Endothelial cell of umbilical vein (primary cell): ENCODE measurements at regions not wholly inside any gene's neighbourhood (a gene's known extent, or its start where the extent isn't known, plus 50 kb on each side); places are given as distances from the start of the nearest gene placed in this dataset.

Experiments used
- BruUV-seq: library from RNA; stranded (reverse); fragments of 400-500 nt; replicated peaks from 2 replicates; lab custom pipeline; 2021; lab: Mats Ljungman, UMichigan
- CTCF ChIA-PET: fragments of 300-600, 350-600 bp; sonication (Branson Sonifier 250); formaldehyde crosslinking; loops from one replicate; lab custom pipeline; 2021; ENCODE audit warnings: antibody characterized with exemption, inconsistent platforms; lab: Charles Lee
- POLR2A ChIA-PET: fragments of 300-600, 350-600 bp; sonication (Branson Sonifier 250); formaldehyde crosslinking; loops from one replicate; lab custom pipeline; 2021; ENCODE audit warnings: antibody characterized with exemption, inconsistent platforms; lab: Charles Lee
- DNase-seq: peaks from one replicate; pipeline ENCODE4 v3.0.0-alpha.2; 2011; ENCODE audit warnings: low read depth, low spot score
- FAIRE-seq: peaks from 2 replicates; lab custom pipeline; 2011; peaks lifted over from hg19 to GRCh38; lab: Jason Lieb, UNC
- H2AFZ ChIP-seq: 2 replicates; pipeline ENCODE4 v1.6.0; 2012; ENCODE audit warnings: low read depth, low read length, control low read depth, inconsistent platforms
- H3K27ac ChIP-seq: 2 replicates; pipeline ENCODE4 v1.5.1; 2011; ENCODE audit warnings: low read depth, mild to moderate bottlenecking, control low read depth, low read length, moderate library complexity; ENCODE audit not compliant: insufficient read depth
- H3K27me3 ChIP-seq, 2 experiments: 2 replicates each; pipeline versions ENCODE4 v1.6.0 to v1.6.1; 2011; ENCODE audit warnings: low read length in 2 of 2, mixed read lengths in 1 of 2; ENCODE audit not compliant: control insufficient read depth in 2 of 2, insufficient read depth in 2 of 2
- H3K36me3 ChIP-seq, 2 experiments: 2 replicates in 1 of 2; 3 replicates in 1 of 2; pipeline ENCODE4 v1.5.1; 2011; ENCODE audit warnings: low read length in 2 of 2, mild to moderate bottlenecking in 1 of 2, moderate library complexity in 1 of 2; ENCODE audit not compliant: control insufficient read depth in 2 of 2, insufficient read depth in 2 of 2; ENCODE audit errors: extremely low read depth in 1 of 2
- H3K4me1 ChIP-seq: 3 replicates; pipeline ENCODE4 v1.5.1; 2011; ENCODE audit warnings: mild to moderate bottlenecking, low read length; ENCODE audit not compliant: control insufficient read depth, insufficient read depth; ENCODE audit errors: extremely low read depth
- H3K4me2 ChIP-seq: 2 replicates; pipeline ENCODE4 v1.6.1; 2011; ENCODE audit warnings: low read length, control low read depth, mixed read lengths; ENCODE audit not compliant: insufficient read depth
- H3K4me3 ChIP-seq, 3 experiments: fragments of 200-600 bp in 1 of 3; sonication (generic), shearing (Covaris generic) in 1 of 3; replicated peaks in 1 of 3; 2 replicates each; pipeline ENCODE4 v1.5.1; 2011 to 2016; ENCODE audit warnings: control low read depth in 3 of 3, low read length in 3 of 3, mild to moderate bottlenecking in 2 of 3, inconsistent platforms in 1 of 3, low read depth in 1 of 3, moderate library complexity in 1 of 3; ENCODE audit not compliant: insufficient read depth in 1 of 3
- H3K79me2 ChIP-seq: 2 replicates; pipeline ENCODE4 v1.6.0; 2012; ENCODE audit warnings: low read length, inconsistent platforms; ENCODE audit not compliant: control insufficient read depth, insufficient read depth
- H3K9ac ChIP-seq: replicated peaks from 2 replicates; pipeline ENCODE3; 2011; ENCODE audit warnings: low read length, control low read depth; ENCODE audit not compliant: insufficient read depth; ENCODE audit errors: extremely low read depth
- H3K9me1 ChIP-seq: replicated peaks from 3 replicates; pipeline ENCODE4 v1.6.0; 2011; ENCODE audit warnings: mild to moderate bottlenecking, low read length; ENCODE audit not compliant: control insufficient read depth, insufficient read depth; ENCODE audit errors: extremely low read depth
- H3K9me3 ChIP-seq: replicated peaks from 2 replicates; pipeline ENCODE4 v1.5.1; 2012; ENCODE audit warnings: low read length, inconsistent platforms; ENCODE audit not compliant: control insufficient read depth, insufficient read depth
- H4K20me1 ChIP-seq: replicated peaks from 2 replicates; pipeline ENCODE3; 2011; ENCODE audit warnings: mild to moderate bottlenecking, low read length; ENCODE audit not compliant: control insufficient read depth, insufficient read depth; ENCODE audit errors: extremely low read depth
- CTCF ChIP-seq, 2 donors: IDR thresholded peaks; 1 replicate in 1 of 2; 2 replicates in 1 of 2; pipeline ENCODE4 v1.5.1; 2011; ENCODE audit warnings: low read length in 2 of 2, mild to moderate bottlenecking in 2 of 2, moderate library complexity in 2 of 2, control low read depth in 1 of 2, inconsistent platforms in 1 of 2, low read depth in 1 of 2; ENCODE audit not compliant: insufficient read depth in 1 of 2; ENCODE audit errors: extremely low read depth in 1 of 2
- EZH2 ChIP-seq: IDR thresholded peaks from 2 replicates; pipeline ENCODE4 v1.6.1; 2012; ENCODE audit warnings: borderline replicate concordance, low read depth, mild to moderate bottlenecking, moderate library complexity, low read length, inconsistent platforms; ENCODE audit not compliant: severe bottlenecking
- FOS ChIP-seq: IDR thresholded peaks from 2 replicates; pipeline ENCODE4 v1.6.1; 2011; ENCODE audit warnings: mild to moderate bottlenecking, low read length, moderate library complexity, borderline replicate concordance; ENCODE audit not compliant: insufficient read depth
- GATA2 ChIP-seq: IDR thresholded peaks from 2 replicates; pipeline ENCODE4 v1.7.0; 2011; ENCODE audit warnings: low read depth, mild to moderate bottlenecking, moderate library complexity, mixed read lengths, low read length; ENCODE audit not compliant: insufficient read length, insufficient read depth
- JUN ChIP-seq: IDR thresholded peaks from 2 replicates; pipeline ENCODE4 v1.6.1; 2011; ENCODE audit warnings: borderline replicate concordance, low read depth; ENCODE audit not compliant: insufficient read length, insufficient read depth
- MAX ChIP-seq: IDR thresholded peaks from 2 replicates; pipeline ENCODE4 v1.6.1; 2011; ENCODE audit not compliant: insufficient read depth, insufficient read length
- MYC ChIP-seq: IDR thresholded peaks from one replicate; pipeline ENCODE4 v1.6.1; 2011; ENCODE audit warnings: mild to moderate bottlenecking, low read depth, low read length
- POLR2A ChIP-seq: IDR thresholded peaks from 2 replicates; pipeline ENCODE4 v1.6.1; 2012; ENCODE audit warnings: low read depth, mild to moderate bottlenecking, control low read depth, low read length
- POLR2AphosphoS5 ChIP-seq: IDR thresholded peaks from 2 replicates; pipeline ENCODE4 v1.6.1; 2012; ENCODE audit warnings: low read depth, mild to moderate bottlenecking, control low read depth, low read length, moderate library complexity; ENCODE audit not compliant: insufficient read depth
- dilution Hi-C: fragments of 300-500 bp; cut with MboI; formaldehyde crosslinking; loops from one replicate; pipeline ENCODE4 v1.15.0; 2019; ENCODE audit warnings: low sequenced_read_pairs; ENCODE audit not compliant: extremely low pct_ligation_motif_present
- intact Hi-C: fragments of 100-400 bp; cut with micrococcal nuclease; formaldehyde crosslinking; loops from one replicate; pipeline ENCODE4 v1.10.0; 2022

- FAIRE-seq (no peak), DNase-seq (no peak)
- Histone ChIP-seq H3K79me2 (no peaks in the 10 kb centered on the region), H2AFZ (no peak overlapping the region), H3K4me2 (no peak overlapping the region), H3K9me3 (no peaks in the 10 kb centered on the region), H3K27me3 (no peaks in the 10 kb centered on the region), H3K27ac (no peak overlapping the region), H3K9ac (no peak overlapping the region), H3K36me3 (no peaks in the 10 kb centered on the region), H4K20me1 (no peaks in the 10 kb centered on the region), H3K4me3 (no peak overlapping the region), H3K4me1 (no peaks in the 10 kb centered on the region), H3K9me1 (no peaks in the 10 kb centered on the region)
- ChIA-PET CTCF (no interaction called here), POLR2A (no interaction called here)
- no peak for TF ChIP-seq CTCF (IDR thresholded peaks at IDR 0.05; ENCODE audit: extremely low read depth in 1 of 2, insufficient read depth in 1 of 2, low read depth in 1 of 2, low read length in 2 of 2)
- no peak for TF ChIP-seq FOS
- TF ChIP-seq POLR2A = no peak
- TF ChIP-seq GATA2 = no peak
- no peak for TF ChIP-seq MAX
- no peak for TF ChIP-seq MYC
- no peak for TF ChIP-seq JUN
- no peak for TF ChIP-seq EZH2
- no peak for TF ChIP-seq POLR2AphosphoS5
- BruUV-seq = no TSS peak
- dilution Hi-C loops (no loop called here), intact Hi-C loops (no loop called here)
Observed at GRCh38 chr1:191432817-191433216, 725.4 kb upstream of the RGS18 start.
